Panc1 (cell line): ENCODE measurements at regions not wholly inside any gene's neighbourhood (a gene's known extent, or its start where the extent isn't known, plus 50 kb on each side); places are given as distances from the start of the nearest gene placed in this dataset.

Experiments used
- ATAC-seq: fragments of 200-7000 bp; cut with Tn5 transposase; 2 replicates; pipeline ENCODE4 v1.9.1; 2020; ENCODE audit warnings: mild to moderate bottlenecking, moderate library complexity
- BruUV-seq: library from RNA; stranded (reverse); fragments of 400-500 nt; replicated peaks from 2 replicates; lab custom pipeline; 2021; lab: Mats Ljungman, UMichigan
- CTCF ChIA-PET: fragments of 300-600 bp; sonication (Branson Sonifier 250); formaldehyde crosslinking; loops from one replicate; lab custom pipeline; 2022; ENCODE audit warnings: antibody characterized with exemption; lab: Charles Lee
- POLR2A ChIA-PET: fragments of 300-600 bp; sonication (Branson Sonifier 250); formaldehyde crosslinking; loops from one replicate; lab custom pipeline; 2022; ENCODE audit warnings: antibody characterized with exemption; lab: Charles Lee
- DNase-seq: peaks from one replicate; pipeline ENCODE4 v3.0.0-alpha.2; 2010; ENCODE audit warnings: low read depth, low spot score
- H3K27ac ChIP-seq: 2 replicates; pipeline ENCODE4 v1.5.1; 2011; ENCODE audit warnings: mild to moderate bottlenecking, low read length, inconsistent platforms
- H3K27me3 ChIP-seq: fragments of 200-500 bp; sonication (Bioruptor generic); 2 replicates; pipeline ENCODE4 v1.6.0; 2014; ENCODE audit warnings: low read length, inconsistent platforms; ENCODE audit not compliant: control insufficient read depth, insufficient read depth
- H3K36me3 ChIP-seq: fragments of 200-500 bp; sonication (Bioruptor generic); 2 replicates; pipeline ENCODE4 v1.5.1; 2014; ENCODE audit warnings: inconsistent platforms, mild to moderate bottlenecking, low read length, moderate library complexity; ENCODE audit not compliant: control insufficient read depth, insufficient read depth
- H3K4me1 ChIP-seq: 2 replicates; pipeline ENCODE4 v1.5.1; 2011; ENCODE audit warnings: inconsistent platforms, mild to moderate bottlenecking, low read length, moderate library complexity; ENCODE audit not compliant: control insufficient read depth, insufficient read depth
- H3K4me3 ChIP-seq, 2 experiments: 2 replicates each; pipeline ENCODE4 v1.5.1; 2011 to 2012; ENCODE audit warnings: low read depth in 2 of 2, low read length in 2 of 2, mild to moderate bottlenecking in 2 of 2, inconsistent platforms in 1 of 2, moderate library complexity in 1 of 2
- H3K9me3 ChIP-seq: fragments of 200-500 bp; sonication (Bioruptor generic); 2 replicates; pipeline ENCODE4 v1.5.1; 2014; ENCODE audit warnings: low read depth, mild to moderate bottlenecking, inconsistent platforms, low read length, moderate library complexity; ENCODE audit not compliant: control insufficient read depth, insufficient read depth
- CTCF ChIP-seq: fragments of 450-650 bp; IDR thresholded peaks from 2 replicates; pipeline ENCODE4 v1.5.1; 2017; ENCODE audit warnings: mild to moderate bottlenecking
- POLR2AphosphoS5 ChIP-seq: IDR thresholded peaks from 2 replicates; pipeline ENCODE4 v1.6.1; 2012; ENCODE audit warnings: mild to moderate bottlenecking, low read depth, low read length, moderate library complexity
- REST ChIP-seq, 2 experiments: IDR thresholded peaks; 2 replicates each; pipeline ENCODE4 v1.6.1; 2011 to 2012; ENCODE audit warnings: low read depth in 2 of 2, control low read depth in 1 of 2, low read length in 1 of 2, mild to moderate bottlenecking in 1 of 2, moderate library complexity in 1 of 2; ENCODE audit not compliant: insufficient read depth in 1 of 2
- SIN3A ChIP-seq: IDR thresholded peaks from 2 replicates; pipeline ENCODE4 v1.6.1; 2012; ENCODE audit warnings: low read depth, mild to moderate bottlenecking, low read length, moderate library complexity, borderline replicate concordance; ENCODE audit not compliant: insufficient read depth
- TCF7L2 ChIP-seq: IDR thresholded peaks from 2 replicates; pipeline ENCODE4 v1.6.1; 2011; ENCODE audit warnings: mild to moderate bottlenecking, low read depth, low read length, inconsistent platforms
- in situ Hi-C: cut with HindIII; loops from 2 replicates; pipeline ENCODE4 v1.10.0; 2016; ENCODE audit warnings: low sequenced_read_pairs, low pct_unique_long_range_greater_than_20kb
- intact Hi-C: fragments of 100-400 bp; cut with micrococcal nuclease; formaldehyde crosslinking; loops from one replicate; pipeline ENCODE4 v1.10.0; 2022; ENCODE audit not compliant: unreplicated experiment

- Histone ChIP-seq H3K36me3 (no peaks in the 10 kb centered on the region), H3K27me3 (no peaks in the 10 kb centered on the region), H3K4me3 (no peak overlapping the region), H3K9me3 (no peaks in the 10 kb centered on the region), H3K4me1 (no peaks in the 10 kb centered on the region), H3K27ac (no peak overlapping the region)
- no peak for TF ChIP-seq SIN3A
- no peak for TF ChIP-seq POLR2AphosphoS5
- TF ChIP-seq CTCF, result no peak
- TF ChIP-seq TCF7L2, result no peak
- no peak for TF ChIP-seq REST (IDR thresholded peaks at IDR 0.05; ENCODE audit: insufficient read depth in 1 of 2, low read depth in 2 of 2, low read length in 1 of 2)
- ATAC-seq, result no peak
- DNase-seq, result no peak
- in situ Hi-C loops (no loop called here), intact Hi-C loops (no loop called here)
- POLR2A ChIA-PET, result no interaction called here
- no TSS peak for BruUV-seq
- CTCF ChIA-PET, result no interaction called here
Measured at GRCh38 chr15:26045516-26045915, 182.4 kb upstream of the ATP10A start.

GRCh38 chr15:26043018-26043417, 179.9 kb upstream of the ATP10A start:
- no peak for DNase-seq
- Histone ChIP-seq H3K27me3 (no peaks in the 10 kb centered on the region), H3K27ac (no peak overlapping the region), H3K4me1 (no peaks in the 10 kb centered on the region), H3K9me3 (no peaks in the 10 kb centered on the region), H3K36me3 (no peaks in the 10 kb centered on the region), H3K4me3 (no peak overlapping the region)
- intact Hi-C loops, result no loop called here
- POLR2A ChIA-PET, result no interaction called here
- in situ Hi-C loops, result no loop called here
- no peak for ATAC-seq
- CTCF ChIA-PET, result interaction anchor here (0.6 kb wide), 1 partner anchor 613 kb away, joined by 4 read pairs; no protein-coding TSS in a partner anchor
- BruUV-seq, result no TSS peak
- no peak for TF ChIP-seq SIN3A
- TF ChIP-seq POLR2AphosphoS5, result no peak
- no peak for TF ChIP-seq TCF7L2
- no peak for TF ChIP-seq REST (IDR thresholded peaks at IDR 0.05; ENCODE audit: insufficient read depth in 1 of 2, low read depth in 2 of 2, low read length in 1 of 2)
- TF ChIP-seq CTCF, result no peak
